Smooth muscle cell (in vitro differentiated cells): ENCODE measurements at regions not wholly inside any gene's neighbourhood (a gene's known extent, or its start where the extent isn't known, plus 50 kb on each side); places are given as distances from the start of the nearest gene placed in this dataset.

ENCODE experiments used
- DNase-seq: peaks from one replicate; lab custom pipeline; 2025; ENCODE audit not compliant: unreplicated experiment; lab: John Stamatoyannopoulos, UW
- H2AFZ ChIP-seq: fragments of 200-600 bp; sonication (generic); 2 replicates; pipeline ENCODE4 v1.6.0; 2016; ENCODE audit warnings: antibody characterized with exemption, low read depth, mild to moderate bottlenecking
- H3F3A ChIP-seq: fragments of 200-600 bp; sonication (generic); 2 replicates; pipeline ENCODE4 v1.6.0; 2017; ENCODE audit warnings: antibody characterized with exemption, low read depth
- H3K27ac ChIP-seq: fragments of 200-600 bp; sonication (generic); 2 replicates; pipeline ENCODE4 v1.5.1; 2016; ENCODE audit warnings: low read depth, mild to moderate bottlenecking
- H3K27me3 ChIP-seq: fragments of 200-600 bp; sonication (generic); 2 replicates; pipeline ENCODE4 v1.6.1; 2016; ENCODE audit warnings: low read depth, mild to moderate bottlenecking
- H3K36me3 ChIP-seq: fragments of 200-600 bp; sonication (generic); 2 replicates; pipeline ENCODE4 v1.5.1; 2016; ENCODE audit warnings: low read depth
- H3K4me1 ChIP-seq: fragments of 200-600 bp; sonication (generic); 2 replicates; pipeline ENCODE4 v1.5.1; 2016; ENCODE audit warnings: low read depth
- H3K4me2 ChIP-seq: fragments of 200-600 bp; sonication (generic); 2 replicates; pipeline ENCODE4 v1.6.0; 2016; ENCODE audit warnings: mild to moderate bottlenecking
- H3K4me3 ChIP-seq: fragments of 200-600 bp; sonication (generic); 2 replicates; pipeline ENCODE4 v1.5.1; 2016; ENCODE audit warnings: mild to moderate bottlenecking
- H3K79me2 ChIP-seq: fragments of 200-600 bp; sonication (generic); 2 replicates; pipeline ENCODE4 v1.6.0; 2016; ENCODE audit warnings: low read depth, mild to moderate bottlenecking
- H3K9ac ChIP-seq: fragments of 200-600 bp; sonication (generic); 2 replicates; pipeline ENCODE4 v1.6.0; 2016; ENCODE audit warnings: low read depth
- H3K9me3 ChIP-seq: fragments of 200-600 bp; sonication (generic); replicated peaks from 2 replicates; pipeline ENCODE4 v1.5.1; 2016; ENCODE audit warnings: low read depth
- H4K20me1 ChIP-seq: fragments of 200-600 bp; sonication (generic); 2 replicates; pipeline ENCODE4 v1.6.0; 2016; ENCODE audit warnings: low read depth
- WGBS: methylation state at CpG from one replicate; pipeline ENCODE4 v1.1.7; 2016; ENCODE audit warnings: low lambda C conversion rate; 5-methylcytosine and 5-hydroxymethylcytosine counted together
- TF ChIP-seq, protein P1 (sequence below): fragments of 200-600 bp; sonication (generic); IDR thresholded peaks from 2 replicates; pipeline ENCODE4 v1.5.1; 2017; ENCODE audit warnings: borderline replicate concordance, mild to moderate bottlenecking, antibody characterized with exemption; ENCODE audit not compliant: insufficient read depth, poor library complexity, severe bottlenecking

DNA sequence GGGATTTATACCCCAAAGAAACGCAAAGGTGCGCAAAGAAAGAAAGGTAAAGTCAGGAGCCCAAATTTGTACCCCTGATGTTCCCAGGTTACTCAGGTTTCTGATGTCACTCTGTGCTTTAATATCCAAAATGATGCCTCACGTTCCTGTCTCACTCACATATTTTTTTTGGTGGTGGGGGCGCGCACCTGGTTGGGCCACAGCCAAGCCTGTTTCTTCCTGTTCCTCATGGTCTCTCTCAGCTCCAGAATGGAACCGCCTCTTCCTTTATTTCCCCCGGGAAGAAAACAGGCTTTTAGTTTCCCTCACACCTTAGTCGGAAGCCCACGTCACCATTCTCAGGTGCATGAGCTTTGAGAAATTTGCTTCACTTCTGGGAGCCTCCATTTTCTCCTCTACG is 118.3 kb upstream of the BOD1 start:
- Histone ChIP-seq H3K4me2 (no peak overlapping the region), H2AFZ (no peak overlapping the region), H3K27me3 (no peaks in the 10 kb centered on the region), H3K27ac (no peak overlapping the region), H3K4me1 (no peaks in the 10 kb centered on the region), H3K4me3 (no peak overlapping the region), H3K9ac (no peak overlapping the region), H4K20me1 (no peaks in the 10 kb centered on the region), H3K79me2 (no peaks in the 10 kb centered on the region), H3K9me3 (no peaks in the 10 kb centered on the region), H3K36me3 (no peaks in the 10 kb centered on the region), H3F3A (no peaks in the 10 kb centered on the region)
- 88% methylated on average over 10 of the region's 10 CpGs for WGBS
- no peak for DNase-seq
- TF ChIP-seq, protein P1, sequence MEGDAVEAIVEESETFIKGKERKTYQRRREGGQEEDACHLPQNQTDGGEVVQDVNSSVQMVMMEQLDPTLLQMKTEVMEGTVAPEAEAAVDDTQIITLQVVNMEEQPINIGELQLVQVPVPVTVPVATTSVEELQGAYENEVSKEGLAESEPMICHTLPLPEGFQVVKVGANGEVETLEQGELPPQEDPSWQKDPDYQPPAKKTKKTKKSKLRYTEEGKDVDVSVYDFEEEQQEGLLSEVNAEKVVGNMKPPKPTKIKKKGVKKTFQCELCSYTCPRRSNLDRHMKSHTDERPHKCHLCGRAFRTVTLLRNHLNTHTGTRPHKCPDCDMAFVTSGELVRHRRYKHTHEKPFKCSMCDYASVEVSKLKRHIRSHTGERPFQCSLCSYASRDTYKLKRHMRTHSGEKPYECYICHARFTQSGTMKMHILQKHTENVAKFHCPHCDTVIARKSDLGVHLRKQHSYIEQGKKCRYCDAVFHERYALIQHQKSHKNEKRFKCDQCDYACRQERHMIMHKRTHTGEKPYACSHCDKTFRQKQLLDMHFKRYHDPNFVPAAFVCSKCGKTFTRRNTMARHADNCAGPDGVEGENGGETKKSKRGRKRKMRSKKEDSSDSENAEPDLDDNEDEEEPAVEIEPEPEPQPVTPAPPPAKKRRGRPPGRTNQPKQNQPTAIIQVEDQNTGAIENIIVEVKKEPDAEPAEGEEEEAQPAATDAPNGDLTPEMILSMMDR: no peak

DNA sequence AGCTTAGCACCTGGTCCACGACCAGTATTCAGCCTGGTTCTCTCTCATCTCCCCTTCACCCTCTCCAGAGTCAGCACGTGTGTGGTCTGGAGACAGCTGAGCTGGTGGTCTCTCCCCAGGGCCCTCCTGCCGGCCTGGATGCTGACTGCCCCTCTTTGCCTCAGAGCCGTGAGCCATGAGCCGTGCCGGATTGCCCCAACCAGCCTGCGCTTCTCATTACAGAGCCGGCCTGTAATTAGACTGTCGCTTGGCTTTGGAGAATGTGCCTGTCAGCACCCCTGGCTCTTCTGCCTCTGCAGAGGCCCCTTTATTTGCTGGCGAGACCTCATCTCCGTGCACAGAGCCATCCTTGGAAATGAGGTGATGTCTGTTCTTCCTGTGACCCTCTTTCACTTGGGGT is 118.7 kb upstream of the BOD1 start:
- Histone ChIP-seq H3K36me3 (no peaks in the 10 kb centered on the region), H3K9ac (no peak overlapping the region), H3K27me3 (no peaks in the 10 kb centered on the region), H3K27ac (no peak overlapping the region), H3K79me2 (no peaks in the 10 kb centered on the region), H3K4me1 (no peaks in the 10 kb centered on the region), H3K9me3 (no peaks in the 10 kb centered on the region), H4K20me1 (no peaks in the 10 kb centered on the region), H3K4me2 (no peak overlapping the region), H3K4me3 (no peak overlapping the region), H2AFZ (no peak overlapping the region), H3F3A (no peaks in the 10 kb centered on the region)
- 75% methylated on average over 11 of the region's 11 CpGs for WGBS
- no peak for DNase-seq
- TF ChIP-seq, protein P1: no peak

DNA sequence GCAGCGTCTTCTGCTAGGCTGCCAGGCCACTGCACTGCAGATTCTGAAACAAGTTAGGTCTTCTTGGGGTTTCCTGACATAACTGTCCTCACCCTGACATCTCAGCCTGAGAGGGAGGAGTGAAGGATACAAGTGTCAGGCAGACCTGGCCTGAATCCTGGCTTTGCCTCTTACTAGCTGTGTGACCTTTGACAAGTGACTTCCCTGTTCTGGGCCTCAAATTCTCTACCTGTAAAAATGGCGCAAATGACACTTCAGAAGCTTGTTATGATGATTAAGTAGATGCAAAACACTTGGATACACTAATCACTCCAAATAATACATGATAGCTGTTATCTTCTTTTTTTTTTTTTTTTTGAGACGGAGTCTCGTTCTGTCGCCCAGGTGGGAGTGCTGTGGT is 119.2 kb upstream of the BOD1 start:
- no peak overlapping the region for H3K4me2 ChIP-seq
- no peak overlapping the region for H2AFZ ChIP-seq
- TF ChIP-seq, protein P1: no peak
- WGBS: 87% methylated on average over 3 of the region's 5 CpGs
- no peak overlapping the region for H3K9ac ChIP-seq
- H3K4me3 ChIP-seq: no peak overlapping the region
- H3K9me3 ChIP-seq: no peaks in the 10 kb centered on the region
- no peak overlapping the region for H3K27ac ChIP-seq
- no peaks in the 10 kb centered on the region for H4K20me1 ChIP-seq
- no peaks in the 10 kb centered on the region for H3K79me2 ChIP-seq
- no peak for DNase-seq
- H3F3A ChIP-seq: no peaks in the 10 kb centered on the region
- no peaks in the 10 kb centered on the region for H3K36me3 ChIP-seq
- no peaks in the 10 kb centered on the region for H3K4me1 ChIP-seq
- H3K27me3 ChIP-seq: no peaks in the 10 kb centered on the region

DNA sequence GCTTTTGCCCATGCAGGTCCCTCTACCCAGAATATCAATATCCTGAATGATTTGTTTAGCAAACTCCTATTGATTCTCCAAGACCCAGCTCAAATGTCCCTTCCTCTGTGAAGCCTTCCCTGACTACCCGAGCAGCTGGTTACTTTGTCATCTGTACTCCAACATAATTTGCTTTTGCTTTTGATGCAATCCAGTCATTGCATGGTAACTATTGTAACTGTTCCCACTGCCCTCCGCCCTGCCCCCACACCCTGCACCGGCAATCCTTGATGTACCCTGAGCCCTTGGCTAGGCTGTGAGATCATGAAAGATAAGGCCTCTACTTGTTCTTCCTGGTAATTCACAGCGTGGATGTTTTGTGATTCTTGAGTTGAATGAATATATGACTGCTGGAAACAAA is 119.9 kb upstream of the BOD1 start:
- Histone ChIP-seq H3F3A (no peaks in the 10 kb centered on the region), H3K4me2 (no peak overlapping the region), H3K27me3 (no peaks in the 10 kb centered on the region), H3K9me3 (no peaks in the 10 kb centered on the region), H3K4me1 (no peaks in the 10 kb centered on the region), H3K9ac (no peak overlapping the region), H3K27ac (no peak overlapping the region), H4K20me1 (no peaks in the 10 kb centered on the region), H3K36me3 (no peaks in the 10 kb centered on the region), H3K79me2 (no peaks in the 10 kb centered on the region), H3K4me3 (no peak overlapping the region), H2AFZ (no peak overlapping the region)
- DNase-seq: no peak
- 56% methylated on average over 4 of the region's 4 CpGs for WGBS
- TF ChIP-seq, protein P1: no peak
